NCI-H226 (cell line): ENCODE measurements at regions not wholly inside any gene's neighbourhood (a gene's known extent, or its start where the extent isn't known, plus 50 kb on each side); places are given as distances from the start of the nearest gene placed in this dataset.

ENCODE experiments used
- DNase-seq: peaks from one replicate; pipeline ENCODE4 v3.0.0-alpha.2; 2015

GRCh38 chr10:3421537-3422257, 249.1 kb upstream of the PITRM1 start:
- DNase-seq = no peak

- no peak for DNase-seq
Observed at GRCh38 chr10:3420527-3421469, 248.2 kb upstream of the PITRM1 start.

GRCh38 chr10:3419719-3420495, 247.3 kb upstream of the PITRM1 start:
- DNase-seq = no peak

GRCh38 chr10:3418926-3419325, 246.3 kb upstream of the PITRM1 start:
- DNase-seq = no peak

- DNase-seq = no peak
Observed at GRCh38 chr10:3418041-3418754, 245.6 kb upstream of the PITRM1 start.

GRCh38 chr10:3417096-3417495, 244.5 kb upstream of the PITRM1 start:
- no peak for DNase-seq

- DNase-seq = no peak
Observed at GRCh38 chr10:3415878-3416605, 243.5 kb upstream of the PITRM1 start.

GRCh38 chr10:3415038-3415736, 242.6 kb upstream of the PITRM1 start:
- DNase-seq = no peak

- no peak for DNase-seq
Observed at GRCh38 chr10:3414667-3415023, 242.1 kb upstream of the PITRM1 start.

- DNase-seq = no peak
Observed at GRCh38 chr10:3413937-3414666, 241.5 kb upstream of the PITRM1 start.

GRCh38 chr10:3412646-3413045, 240.1 kb upstream of the PITRM1 start:
- no peak for DNase-seq

- DNase-seq = no peak
Observed at GRCh38 chr10:3412071-3412582, 239.5 kb upstream of the PITRM1 start.

- no peak for DNase-seq
Observed at GRCh38 chr10:3411044-3411443, 238.5 kb upstream of the PITRM1 start.

- no peak for DNase-seq
Observed at GRCh38 chr10:3409928-3410327, 237.3 kb upstream of the PITRM1 start.

- no peak for DNase-seq
Observed at GRCh38 chr10:3408603-3409365, 236.2 kb upstream of the PITRM1 start.

GRCh38 chr10:3407208-3407607, 234.6 kb upstream of the PITRM1 start:
- DNase-seq = no peak

GRCh38 chr10:3406556-3406955, 234.0 kb upstream of the PITRM1 start:
- DNase-seq = no peak

- DNase-seq = no peak
Observed at GRCh38 chr10:3404381-3404780, 231.8 kb upstream of the PITRM1 start.

GRCh38 chr10:3402187-3402751, 229.7 kb upstream of the PITRM1 start:
- DNase-seq = no peak
